ENCODE measurements at regions not wholly inside any gene's neighbourhood (a gene's known extent, or its start where the extent isn't known, plus 50 kb on each side); places are given as distances from the start of the nearest gene placed in this dataset.
A peak's percentile ranks its signal among the peaks of the same experiment; 100 is the strongest.

DNA sequence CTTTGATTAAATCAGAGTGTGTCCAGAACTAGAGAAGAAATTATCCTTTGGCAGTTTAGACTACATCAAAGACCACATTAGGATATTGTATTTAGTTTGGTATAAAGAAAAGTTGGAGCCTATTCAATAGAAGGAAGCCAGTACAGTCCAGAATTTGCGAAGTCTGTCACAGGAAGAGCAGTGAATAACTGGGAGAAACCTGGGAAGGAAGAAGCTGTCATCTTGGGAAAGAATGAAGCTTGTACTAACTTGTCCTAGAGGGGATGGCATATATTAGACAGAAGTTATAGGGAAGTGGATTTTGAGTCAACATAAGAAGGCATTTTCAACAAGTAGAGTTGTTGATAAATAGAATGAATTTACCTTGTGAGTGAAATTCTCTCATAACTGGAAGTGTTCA is 386.7 kb downstream of the LRIG3 start:
- TF ChIP-seq, protein P1, sequence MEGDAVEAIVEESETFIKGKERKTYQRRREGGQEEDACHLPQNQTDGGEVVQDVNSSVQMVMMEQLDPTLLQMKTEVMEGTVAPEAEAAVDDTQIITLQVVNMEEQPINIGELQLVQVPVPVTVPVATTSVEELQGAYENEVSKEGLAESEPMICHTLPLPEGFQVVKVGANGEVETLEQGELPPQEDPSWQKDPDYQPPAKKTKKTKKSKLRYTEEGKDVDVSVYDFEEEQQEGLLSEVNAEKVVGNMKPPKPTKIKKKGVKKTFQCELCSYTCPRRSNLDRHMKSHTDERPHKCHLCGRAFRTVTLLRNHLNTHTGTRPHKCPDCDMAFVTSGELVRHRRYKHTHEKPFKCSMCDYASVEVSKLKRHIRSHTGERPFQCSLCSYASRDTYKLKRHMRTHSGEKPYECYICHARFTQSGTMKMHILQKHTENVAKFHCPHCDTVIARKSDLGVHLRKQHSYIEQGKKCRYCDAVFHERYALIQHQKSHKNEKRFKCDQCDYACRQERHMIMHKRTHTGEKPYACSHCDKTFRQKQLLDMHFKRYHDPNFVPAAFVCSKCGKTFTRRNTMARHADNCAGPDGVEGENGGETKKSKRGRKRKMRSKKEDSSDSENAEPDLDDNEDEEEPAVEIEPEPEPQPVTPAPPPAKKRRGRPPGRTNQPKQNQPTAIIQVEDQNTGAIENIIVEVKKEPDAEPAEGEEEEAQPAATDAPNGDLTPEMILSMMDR (conservative IDR thresholded peaks at IDR 0.05; ENCODE audit: control insufficient read depth, insufficient read depth, low read depth, low read length) = no peak
- DNase-seq (ENCODE audit: low read depth) = no peak
- no peak overlapping the region for H3K4me3 ChIP-seq (ENCODE audit: control insufficient read depth, low read depth, low read length)

DNA sequence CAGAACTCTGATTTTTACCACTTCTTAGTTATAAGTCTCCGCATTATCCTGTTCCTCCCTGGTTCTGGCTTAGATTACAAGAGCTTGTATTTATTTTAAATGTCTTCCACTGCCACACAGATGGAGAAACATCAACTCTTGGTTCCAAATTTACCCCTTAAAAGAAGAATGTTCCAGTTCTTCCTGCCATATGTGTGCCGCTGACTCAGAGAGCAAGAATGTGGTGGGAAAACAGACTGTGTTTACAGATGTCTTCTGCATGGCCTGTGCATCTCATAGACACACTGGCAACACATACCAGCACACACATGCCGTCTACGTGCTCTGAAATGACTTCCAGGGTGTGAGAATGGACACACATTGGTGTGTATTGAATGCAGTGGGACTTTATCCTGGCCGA is 383.0 kb downstream of the LRIG3 start:
- TF ChIP-seq, protein P1 (conservative IDR thresholded peaks at IDR 0.05; ENCODE audit: control insufficient read depth, insufficient read depth, low read depth, low read length) = no peak
- DNase-seq (ENCODE audit: low read depth) = peak; percentile 81
- H3K4me3 ChIP-seq (ENCODE audit: control insufficient read depth, low read depth, low read length) = no peak overlapping the region

GRCh38 chr12:58539295-58539694 is 381.0 kb downstream of the LRIG3 start:
- DNase-seq (ENCODE audit: low read depth) = no peak
- TF ChIP-seq, protein P1 (conservative IDR thresholded peaks at IDR 0.05; ENCODE audit: control insufficient read depth, insufficient read depth, low read depth, low read length) = no peak
- no peak overlapping the region for H3K4me3 ChIP-seq (ENCODE audit: control insufficient read depth, low read depth, low read length)

- no peak overlapping the region for H3K4me3 ChIP-seq (ENCODE audit: control insufficient read depth, low read depth, low read length)
- peak; percentile 89 for DNase-seq (ENCODE audit: low read depth)
- TF ChIP-seq, protein P1 (conservative IDR thresholded peaks at IDR 0.05; ENCODE audit: control insufficient read depth, insufficient read depth, low read depth, low read length) = peak; percentile 98
Measured at GRCh38 chr12:58540480-58541299, 379.6 kb downstream of the LRIG3 start.

DNA sequence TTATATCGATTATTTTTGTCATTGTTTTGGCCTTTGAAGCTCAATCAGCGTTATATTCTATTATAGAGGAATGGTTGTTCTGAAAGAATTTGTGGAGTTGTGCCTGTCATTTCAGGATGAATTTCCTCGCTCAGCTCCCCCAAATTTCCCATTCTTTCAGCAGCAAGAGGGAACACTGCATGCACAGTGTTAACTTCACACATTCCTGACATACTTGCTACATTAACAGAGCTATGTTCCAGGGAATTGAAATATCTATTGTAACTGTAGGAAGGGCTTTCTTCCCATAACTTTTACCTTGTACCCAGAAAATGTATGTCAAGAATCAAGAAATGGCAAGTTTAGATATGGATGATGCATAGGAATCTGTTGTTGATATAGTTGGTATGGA is 379.0 kb downstream of the LRIG3 start:
- TF ChIP-seq, protein P1 (conservative IDR thresholded peaks at IDR 0.05; ENCODE audit: control insufficient read depth, insufficient read depth, low read depth, low read length) = no peak
- no peak for DNase-seq (ENCODE audit: low read depth)
- no peak overlapping the region for H3K4me3 ChIP-seq (ENCODE audit: control insufficient read depth, low read depth, low read length)

- no peak for DNase-seq (ENCODE audit: low read depth)
- H3K4me3 ChIP-seq (ENCODE audit: control insufficient read depth, low read depth, low read length) = no peak overlapping the region
- TF ChIP-seq, protein P1 (conservative IDR thresholded peaks at IDR 0.05; ENCODE audit: control insufficient read depth, insufficient read depth, low read depth, low read length) = no peak
Measured at GRCh38 chr12:58544281-58544680, 376.0 kb downstream of the LRIG3 start.

Measured in fibroblast of mammary gland (primary cell).